Spleen (tissue), 11 donors: ENCODE measurements at regions not wholly inside any gene's neighbourhood (a gene's known extent, or its start where the extent isn't known, plus 50 kb on each side); places are given as distances from the start of the nearest gene placed in this dataset.

ENCODE experiments used
- DNase-seq: peaks from one replicate; pipeline ENCODE4 v3.0.0-alpha.2; 2020
- H3K27ac ChIP-seq, 8 donors: fragments of 200-600 bp; sonication (generic) in 7 of 8; 1 replicate in 4 of 8; 2 replicates in 4 of 8; pipeline versions ENCODE4 v1.5.0 to v1.8.0; 2016 to 2021; ENCODE audit warnings: inconsistent platforms in 4 of 8, mild to moderate bottlenecking in 4 of 8, moderate library complexity in 1 of 8
- H3K27me3 ChIP-seq, 7 donors: fragments of 200-600 bp; sonication (generic) in 6 of 7; replicated peaks in 1 of 7; 1 replicate in 4 of 7; 2 replicates in 3 of 7; pipeline versions ENCODE4 v1.5.0 to v1.8.0; 2016 to 2021; ENCODE audit warnings: inconsistent platforms in 3 of 7, mild to moderate bottlenecking in 1 of 7
- H3K36me3 ChIP-seq, 6 donors: fragments of 200-600 bp; sonication (generic) in 5 of 6; 1 replicate in 4 of 6; 2 replicates in 2 of 6; pipeline versions ENCODE4 v1.5.0 to v1.8.0; 2016 to 2021; ENCODE audit warnings: inconsistent platforms in 2 of 6
- H3K4me1 ChIP-seq, 6 donors: fragments of 200-600 bp; sonication (generic) in 5 of 6; 1 replicate in 3 of 6; 2 replicates in 3 of 6; pipeline versions ENCODE4 v1.5.0 to v1.8.0; 2016 to 2021; ENCODE audit warnings: inconsistent platforms in 3 of 6
- H3K4me3 ChIP-seq, 8 donors: fragments of 200-600 bp; sonication (generic) in 7 of 8; 1 replicate in 4 of 8; 2 replicates in 4 of 8; pipeline versions ENCODE4 v1.5.0 to v1.8.0; 2016 to 2021; ENCODE audit warnings: inconsistent platforms in 4 of 8, mild to moderate bottlenecking in 4 of 8, moderate library complexity in 2 of 8
- H3K9me3 ChIP-seq, 8 donors: fragments of 200-600 bp; sonication (generic) in 7 of 8; 1 replicate in 4 of 8; 2 replicates in 4 of 8; pipeline versions ENCODE4 v1.5.0 to v1.8.0; 2016 to 2021; ENCODE audit warnings: inconsistent platforms in 4 of 8
- CTCF ChIP-seq, 11 experiments: fragments of 200-600 bp in 7 of 11; fragments of 450-650 bp in 4 of 11; sonication (generic) in 4 of 11; IDR thresholded peaks in 8 of 11; conservative IDR thresholded peaks in 3 of 11; 1 replicate in 7 of 11; 2 replicates in 4 of 11; pipeline versions ENCODE4 v1.4.0 to v1.8.0; 2016 to 2021; ENCODE audit warnings: antibody characterized with exemption in 11 of 11, inconsistent platforms in 4 of 11, mild to moderate bottlenecking in 1 of 11
- POLR2A ChIP-seq, 3 donors: fragments of 450-650 bp; IDR thresholded peaks; one replicate each; pipeline ENCODE4 v1.5.1; 2017; ENCODE audit warnings: antibody characterized with exemption in 3 of 3, mild to moderate bottlenecking in 1 of 3
- POLR2AphosphoS5 ChIP-seq, 3 donors: sonication (generic); formaldehyde crosslinking; IDR thresholded peaks; one replicate each; pipeline ENCODE4 v1.5.1; 2017; ENCODE audit warnings: antibody characterized with exemption in 3 of 3
- WGBS, 5 donors: extraction: QIAGEN DNeasy Blood & Tissue Kit in 3 of 5; methylation state at CpG; one replicate each; pipeline versions ENCODE4 v1.1.5 to v1.1.7; 2013 to 2018; 5-methylcytosine and 5-hydroxymethylcytosine counted together
- intact Hi-C: fragments of 100-400 bp; cut with DNase I; formaldehyde crosslinking; loops from one replicate; pipeline ENCODE4 v1.15.0; 2023; ENCODE audit warnings: low total_unique reads
- donor health status: healthy with polysubstance abuse.
- donor health status: DM: no; HTN: no; CAD: no; lungs with moderate emphysema.
- donor health status: DM: no; HTN: no; CAD: no.
- donor health status: Bipolar disorder and iron deficiency.
- donor health status: healthy.
- donor health status: DM: no; HTN: no; CAD: no.
- donor health status: DM: yes; HTN: yes; CAD: no.

GRCh38 chr2:8371653-8372052 lies 310.2 kb upstream of the ID2 start:
- no peaks in the 10 kb centered on the region for H3K27me3 ChIP-seq
- H3K27ac ChIP-seq = no peak overlapping the region
- intact Hi-C loops = no loop called here
- no peaks in the 10 kb centered on the region for H3K36me3 ChIP-seq
- H3K4me3 ChIP-seq = no peak overlapping the region
- no peaks in the 10 kb centered on the region for H3K4me1 ChIP-seq
- no peak for DNase-seq
- no peak for TF ChIP-seq POLR2AphosphoS5 (IDR thresholded peaks at IDR 0.05)
- no peak for TF ChIP-seq POLR2A (IDR thresholded peaks at IDR 0.05)
- no peak for TF ChIP-seq CTCF (IDR thresholded peaks at IDR 0.05 in 8 of 11, conservative IDR thresholded peaks at IDR 0.05 in 3 of 11)
- peaks cover 0 to 14% (median 7%) of the 10 kb centered on the region in 8 donors for H3K9me3 ChIP-seq
- WGBS, 5 donors = 89 to 99% (median 95%) methylated on average over 4 of the region's 4 CpGs

- Histone ChIP-seq H3K36me3 (no peaks in the 10 kb centered on the region), H3K27ac (no peak overlapping the region), H3K27me3 (peaks cover 0 to 10% (median 0%) of the 10 kb centered on the region in 7 donors), H3K9me3 (peaks cover 0 to 14% (median 7%) of the 10 kb centered on the region in 8 donors), H3K4me1 (peaks cover 0 to 14% (median 6%) of the 10 kb centered on the region in 6 donors), H3K4me3 (no peak overlapping the region)
- intact Hi-C loops = no loop called here
- 93 to 97% (median 95%) methylated on average over 9 of the region's 9 CpGs for WGBS, 5 donors
- DNase-seq = no peak
- no peak for TF ChIP-seq CTCF (IDR thresholded peaks at IDR 0.05 in 8 of 11, conservative IDR thresholded peaks at IDR 0.05 in 3 of 11)
- TF ChIP-seq POLR2AphosphoS5 (IDR thresholded peaks at IDR 0.05) = no peak
- TF ChIP-seq POLR2A (IDR thresholded peaks at IDR 0.05) = no peak
Measured at GRCh38 chr2:8374782-8375181, 307.1 kb upstream of the ID2 start.

GRCh38 chr2:8376603-8377410 lies 305.0 kb upstream of the ID2 start:
- Histone ChIP-seq H3K9me3 (peaks cover 0 to 14% (median 7%) of the 10 kb centered on the region in 8 donors), H3K27ac (no peak overlapping the region), H3K27me3 (peaks cover 0 to 15% (median 0%) of the 10 kb centered on the region in 7 donors), H3K4me1 (peaks cover 0 to 26% (median 17%) of the 10 kb centered on the region in 6 donors), H3K36me3 (no peaks in the 10 kb centered on the region), H3K4me3 (no peak overlapping the region)
- intact Hi-C loops = no loop called here
- no peak for DNase-seq
- WGBS, 5 donors = 61 to 74% (median 71%) methylated on average over 11 of the region's 11 CpGs
- TF ChIP-seq POLR2A (IDR thresholded peaks at IDR 0.05) (no peak), CTCF (IDR thresholded peaks at IDR 0.05 in 8 of 11, conservative IDR thresholded peaks at IDR 0.05 in 3 of 11) (no peak), POLR2AphosphoS5 (IDR thresholded peaks at IDR 0.05) (no peak)

- intact Hi-C loops = no loop called here
- H3K9me3 ChIP-seq = peaks cover 0 to 7% (median 3%) of the 10 kb centered on the region in 8 donors
- H3K36me3 ChIP-seq = no peaks in the 10 kb centered on the region
- peaks cover 0 to 15% (median 0%) of the 10 kb centered on the region in 7 donors for H3K27me3 ChIP-seq
- TF ChIP-seq POLR2AphosphoS5 (IDR thresholded peaks at IDR 0.05) = no peak
- no peak for TF ChIP-seq POLR2A (IDR thresholded peaks at IDR 0.05)
- no peak for TF ChIP-seq CTCF (IDR thresholded peaks at IDR 0.05 in 8 of 11, conservative IDR thresholded peaks at IDR 0.05 in 3 of 11)
- peaks cover 0 to 26% (median 17%) of the 10 kb centered on the region in 6 donors for H3K4me1 ChIP-seq
- H3K27ac ChIP-seq = no peak overlapping the region
- 77 to 84% (median 84%) methylated on average over 9 of the region's 9 CpGs for WGBS, 5 donors
- DNase-seq = no peak
- no peak overlapping the region for H3K4me3 ChIP-seq
Measured at GRCh38 chr2:8378016-8378810, 303.6 kb upstream of the ID2 start.
